HEK293 (cell line): ENCODE measurements at regions not wholly inside any gene's neighbourhood (a gene's known extent, or its start where the extent isn't known, plus 50 kb on each side); places are given as distances from the start of the nearest gene placed in this dataset.

Source experiments
- MYNN ChIP-seq: fragments of 450-650 bp; formaldehyde crosslinking; IDR thresholded peaks from 2 replicates; pipeline ENCODE4 v1.5.1; 2016; ENCODE audit warnings: missing biosample characterization, missing genetic modification characterization, borderline replicate concordance
- PRDM2 ChIP-seq: fragments of 450-650 bp; formaldehyde crosslinking; IDR thresholded peaks from 2 replicates; pipeline ENCODE4 v1.5.1; 2016; ENCODE audit warnings: missing biosample characterization, missing genetic modification characterization, borderline replicate concordance

GRCh38 chr5:15285901-15286583, 213.9 kb upstream of the FBXL7 start:
- no peak for TF ChIP-seq PRDM2 (tag by site-specific recombination)
- no peak for TF ChIP-seq MYNN
